ENCODE measurements at regions not wholly inside any gene's neighbourhood (a gene's known extent, or its start where the extent isn't known, plus 50 kb on each side); places are given as distances from the start of the nearest gene placed in this dataset.

GRCh38 chrX:30949554-30949953 lies 60.5 kb upstream of the TAB3 start:
- DNase-seq = no peak

GRCh38 chrX:30948626-30949025 lies 59.6 kb upstream of the TAB3 start:
- DNase-seq = no peak

- no peak for DNase-seq
Measured at GRCh38 chrX:30948051-30948450, 59.0 kb upstream of the TAB3 start.

GRCh38 chrX:30943984-30944383 lies 54.9 kb upstream of the TAB3 start:
- peak; percentile 14 for DNase-seq

- no peak for DNase-seq
Measured at GRCh38 chrX:30941898-30942297, 52.8 kb upstream of the TAB3 start.

GRCh38 chrX:30939928-30940327 lies 50.9 kb upstream of the TAB3 start:
- DNase-seq = no peak
